Keratinocyte (primary cell): ENCODE measurements at regions not wholly inside any gene's neighbourhood (a gene's known extent, or its start where the extent isn't known, plus 50 kb on each side); places are given as distances from the start of the nearest gene placed in this dataset.

Experiments used
- DNase-seq: peaks from one replicate; pipeline ENCODE4 v3.0.0-alpha.2; 2011; ENCODE audit warnings: low read depth, missing footprints, low spot score
- FAIRE-seq: peaks from 2 replicates; lab custom pipeline; 2011; peaks lifted over from hg19 to GRCh38; lab: Jason Lieb, UNC
- H2AFZ ChIP-seq: 2 replicates; pipeline ENCODE4 v1.6.0; 2012; ENCODE audit warnings: low read length, control low read depth, inconsistent platforms; ENCODE audit not compliant: control insufficient read depth
- H3K27ac ChIP-seq: 2 replicates; pipeline ENCODE4 v1.5.1; 2011; ENCODE audit warnings: low read length; ENCODE audit not compliant: control insufficient read depth, insufficient read depth
- H3K27me3 ChIP-seq: 3 replicates; pipeline ENCODE4 v1.6.0; 2011; ENCODE audit warnings: low read length; ENCODE audit not compliant: control insufficient read depth, insufficient read depth; ENCODE audit errors: extremely low read depth
- H3K36me3 ChIP-seq, 2 experiments: 2 replicates in 1 of 2; 3 replicates in 1 of 2; pipeline ENCODE4 v1.5.1; 2011; ENCODE audit warnings: low read length in 2 of 2, mild to moderate bottlenecking in 1 of 2; ENCODE audit not compliant: control insufficient read depth in 2 of 2, insufficient read depth in 2 of 2; ENCODE audit errors: extremely low read depth in 1 of 2
- H3K4me1 ChIP-seq: 3 replicates; pipeline ENCODE4 v1.5.1; 2011; ENCODE audit warnings: low read length; ENCODE audit not compliant: control insufficient read depth, insufficient read depth; ENCODE audit errors: extremely low read depth
- H3K4me2 ChIP-seq: 3 replicates; pipeline ENCODE4 v1.6.0; 2011; ENCODE audit warnings: low read depth, low read length; ENCODE audit not compliant: control insufficient read depth, insufficient read depth; ENCODE audit errors: extremely low read depth
- H3K4me3 ChIP-seq, 3 experiments: fragments of 200-600 bp in 1 of 3; sonication (generic) in 1 of 3; 2 replicates in 2 of 3; 3 replicates in 1 of 3; pipeline ENCODE4 v1.5.1; 2011 to 2016; ENCODE audit warnings: low read length in 3 of 3, mild to moderate bottlenecking in 3 of 3, control low read depth in 2 of 3, inconsistent platforms in 1 of 3, low read depth in 1 of 3, mixed read lengths in 1 of 3, mixed run types in 1 of 3, moderate library complexity in 1 of 3; ENCODE audit not compliant: control insufficient read depth in 2 of 3, insufficient read depth in 2 of 3; ENCODE audit errors: extremely low read depth in 1 of 3
- H3K79me2 ChIP-seq: 2 replicates; pipeline ENCODE4 v1.6.0; 2012; ENCODE audit warnings: low read length; ENCODE audit not compliant: control insufficient read depth, insufficient read depth
- H3K9ac ChIP-seq: 3 replicates; pipeline ENCODE4 v1.6.0; 2011; ENCODE audit warnings: low read length; ENCODE audit not compliant: control insufficient read depth, insufficient read depth; ENCODE audit errors: extremely low read depth
- H3K9me1 ChIP-seq: 3 replicates; pipeline ENCODE4 v1.6.0; 2011; ENCODE audit warnings: low read length; ENCODE audit not compliant: control insufficient read depth, insufficient read depth; ENCODE audit errors: extremely low read depth
- H3K9me3 ChIP-seq: 2 replicates; pipeline ENCODE4 v1.5.1; 2012; ENCODE audit warnings: low read depth, low read length; ENCODE audit not compliant: control insufficient read depth
- H4K20me1 ChIP-seq: 3 replicates; pipeline ENCODE4 v1.6.0; 2011; ENCODE audit warnings: low read length; ENCODE audit not compliant: control insufficient read depth, insufficient read depth; ENCODE audit errors: extremely low read depth
- EZH2 ChIP-seq: IDR thresholded peaks from one replicate; pipeline ENCODE4 v1.6.1; 2012; ENCODE audit warnings: inconsistent platforms, mild to moderate bottlenecking, low read length, moderate library complexity
- dilution Hi-C: fragments of 300-500 bp; cut with MboI; formaldehyde crosslinking; loops from one replicate; pipeline ENCODE4 v1.7.0; 2020; ENCODE audit warnings: low sequenced_read_pairs; ENCODE audit not compliant: extremely low pct_ligation_motif_present
- TF ChIP-seq, protein P1 (sequence below), 3 experiments: IDR thresholded peaks in 1 of 3; conservative IDR thresholded peaks in 1 of 3; optimal IDR thresholded peaks in 1 of 3; 2 replicates in 2 of 3; 3 replicates in 1 of 3; pipeline versions ENCODE3 to v1.5.1; 2011; ENCODE audit warnings: low read length in 3 of 3, mild to moderate bottlenecking in 3 of 3, moderate library complexity in 2 of 3, control low read depth in 1 of 3, inconsistent platforms in 1 of 3; ENCODE audit not compliant: insufficient read depth in 2 of 3; ENCODE audit errors: extremely low read depth in 1 of 3

DNA sequence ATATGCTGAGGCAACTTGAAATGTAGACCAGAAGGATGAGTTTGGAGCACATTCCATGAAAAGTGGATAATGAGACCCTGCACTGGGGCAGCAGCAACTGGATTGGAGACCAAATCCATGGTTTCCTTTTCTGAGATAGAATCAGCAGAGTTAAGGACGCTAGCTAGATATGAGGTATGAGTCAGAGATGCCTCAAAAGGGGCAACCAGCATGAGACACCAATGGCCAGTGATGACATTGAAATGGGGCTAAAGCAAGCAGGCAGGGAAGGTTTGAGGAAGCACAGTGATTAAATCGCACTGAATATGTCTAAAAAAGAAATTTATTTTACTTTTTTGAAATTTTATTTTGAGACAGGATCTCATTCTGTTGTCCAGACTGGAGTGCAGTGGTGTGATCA lies 802.4 kb downstream of the TFAP2A start:
- no peaks in the 10 kb centered on the region for H4K20me1 ChIP-seq
- TF ChIP-seq, protein P1, sequence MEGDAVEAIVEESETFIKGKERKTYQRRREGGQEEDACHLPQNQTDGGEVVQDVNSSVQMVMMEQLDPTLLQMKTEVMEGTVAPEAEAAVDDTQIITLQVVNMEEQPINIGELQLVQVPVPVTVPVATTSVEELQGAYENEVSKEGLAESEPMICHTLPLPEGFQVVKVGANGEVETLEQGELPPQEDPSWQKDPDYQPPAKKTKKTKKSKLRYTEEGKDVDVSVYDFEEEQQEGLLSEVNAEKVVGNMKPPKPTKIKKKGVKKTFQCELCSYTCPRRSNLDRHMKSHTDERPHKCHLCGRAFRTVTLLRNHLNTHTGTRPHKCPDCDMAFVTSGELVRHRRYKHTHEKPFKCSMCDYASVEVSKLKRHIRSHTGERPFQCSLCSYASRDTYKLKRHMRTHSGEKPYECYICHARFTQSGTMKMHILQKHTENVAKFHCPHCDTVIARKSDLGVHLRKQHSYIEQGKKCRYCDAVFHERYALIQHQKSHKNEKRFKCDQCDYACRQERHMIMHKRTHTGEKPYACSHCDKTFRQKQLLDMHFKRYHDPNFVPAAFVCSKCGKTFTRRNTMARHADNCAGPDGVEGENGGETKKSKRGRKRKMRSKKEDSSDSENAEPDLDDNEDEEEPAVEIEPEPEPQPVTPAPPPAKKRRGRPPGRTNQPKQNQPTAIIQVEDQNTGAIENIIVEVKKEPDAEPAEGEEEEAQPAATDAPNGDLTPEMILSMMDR (optimal IDR thresholded peaks at IDR 0.05 in 1 of 3, IDR thresholded peaks at IDR 0.05 in 1 of 3, conservative IDR thresholded peaks at IDR 0.05 in 1 of 3; ENCODE audit: extremely low read depth in 1 of 3, insufficient read depth in 2 of 3, low read length in 3 of 3), result no peak
- no peak for TF ChIP-seq EZH2
- FAIRE-seq (no peak), DNase-seq (no peak)
- no peaks in the 10 kb centered on the region for H3K9me1 ChIP-seq
- no peak overlapping the region for H3K4me3 ChIP-seq
- H3K4me2 ChIP-seq, result no peak overlapping the region
- no peaks in the 10 kb centered on the region for H3K9me3 ChIP-seq
- H3K36me3 ChIP-seq, result no peaks in the 10 kb centered on the region
- H3K9ac ChIP-seq, result no peak overlapping the region
- peaks cover 17% of the 10 kb centered on the region for H3K4me1 ChIP-seq
- H3K27me3 ChIP-seq, result no peaks in the 10 kb centered on the region
- no peak overlapping the region for H2AFZ ChIP-seq
- dilution Hi-C loops, result no loop called here
- no peaks in the 10 kb centered on the region for H3K79me2 ChIP-seq
- H3K27ac ChIP-seq, result no peak overlapping the region

DNA sequence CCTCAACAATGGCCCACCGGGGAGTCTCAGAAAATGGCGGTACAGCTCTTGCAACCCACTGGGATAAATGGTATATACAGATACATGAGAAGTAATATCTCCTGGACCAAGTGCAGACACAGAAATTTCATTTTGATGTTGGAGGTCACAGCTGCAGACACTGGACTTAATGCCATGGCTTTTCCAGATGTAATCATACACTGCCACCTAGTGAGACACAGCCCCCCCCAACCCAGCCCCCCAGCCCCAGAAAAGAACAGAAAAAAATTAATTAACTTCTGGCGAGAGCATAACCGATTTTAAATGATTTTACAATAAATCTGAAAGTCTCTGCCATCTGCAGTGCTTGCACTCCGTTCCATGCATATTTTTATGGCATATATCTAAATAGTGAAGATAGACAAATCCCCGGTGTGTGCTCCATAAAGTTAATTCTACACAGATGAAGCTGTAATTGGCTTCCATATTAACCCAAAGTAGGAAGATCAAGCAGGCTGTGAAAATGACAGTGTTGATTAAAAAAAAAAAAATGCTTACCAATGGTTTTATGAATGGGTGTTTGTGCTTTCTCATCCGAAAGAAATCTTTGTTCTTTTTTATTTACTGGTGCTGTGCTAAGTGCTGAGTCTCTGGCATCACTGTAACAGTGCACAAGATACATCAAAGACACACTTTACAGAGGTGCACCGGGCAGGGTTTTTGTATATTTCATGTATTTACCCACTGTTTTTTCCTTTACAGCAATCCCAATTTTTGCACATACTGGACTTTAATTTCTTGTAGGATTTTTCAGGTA lies 804.1 kb downstream of the TFAP2A start:
- no peaks in the 10 kb centered on the region for H3K9me3 ChIP-seq
- no peaks in the 10 kb centered on the region for H3K27me3 ChIP-seq
- H3K9me1 ChIP-seq, result no peaks in the 10 kb centered on the region
- no peaks in the 10 kb centered on the region for H3K36me3 ChIP-seq
- no peaks in the 10 kb centered on the region for H4K20me1 ChIP-seq
- no peak overlapping the region for H3K4me2 ChIP-seq
- FAIRE-seq (no peak), DNase-seq (no peak)
- no peak overlapping the region for H3K27ac ChIP-seq
- H3K79me2 ChIP-seq, result no peaks in the 10 kb centered on the region
- no peak overlapping the region for H3K4me3 ChIP-seq
- H2AFZ ChIP-seq, result no peak overlapping the region
- no peak for TF ChIP-seq EZH2
- TF ChIP-seq, protein P1 (optimal IDR thresholded peaks at IDR 0.05 in 1 of 3, IDR thresholded peaks at IDR 0.05 in 1 of 3, conservative IDR thresholded peaks at IDR 0.05 in 1 of 3; ENCODE audit: extremely low read depth in 1 of 3, insufficient read depth in 2 of 3, low read length in 3 of 3), result no peak
- H3K4me1 ChIP-seq, result peaks cover 10% of the 10 kb centered on the region
- H3K9ac ChIP-seq, result no peak overlapping the region
- dilution Hi-C loops, result no loop called here
